ENCODE measurements at regions not wholly inside any gene's neighbourhood (a gene's known extent, or its start where the extent isn't known, plus 50 kb on each side); places are given as distances from the start of the nearest gene placed in this dataset.

DNA sequence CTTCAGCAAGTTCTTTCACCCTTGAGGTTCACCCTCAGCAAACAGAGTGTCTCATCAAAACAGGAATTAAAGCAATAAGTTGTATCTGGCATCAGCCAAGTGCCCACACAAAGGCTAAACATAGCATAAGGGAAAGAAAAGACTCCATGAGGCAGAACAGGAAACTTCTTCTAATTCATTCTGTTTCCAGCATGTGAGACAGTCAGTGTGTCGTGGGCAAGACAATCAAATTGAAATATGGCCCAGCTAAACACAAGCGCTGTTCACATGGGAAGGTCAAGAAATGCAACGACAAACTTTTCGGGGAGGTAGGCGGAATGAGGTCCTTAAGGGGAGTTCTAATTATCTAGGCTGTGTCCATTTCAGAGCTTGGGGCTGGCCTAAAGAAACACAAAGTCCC, 393.4 kb downstream of the HAPSTR1 start:
- DNase-seq (ENCODE audit: low read depth in 1 of 2, low spot score in 1 of 2), result no peak
- no peak overlapping the region for H3K4me3 ChIP-seq (replicated peaks; ENCODE audit: insufficient read depth, low read length)
- H3K27ac ChIP-seq (replicated peaks), result no peak overlapping the region
- TF ChIP-seq POLR2AphosphoS5 (IDR thresholded peaks at IDR 0.05; ENCODE audit: low read depth), result no peak
- no peak for TF ChIP-seq GABPA (IDR thresholded peaks at IDR 0.05; ENCODE audit: low read depth)
- TF ChIP-seq SPI1 (IDR thresholded peaks at IDR 0.05; ENCODE audit: borderline replicate concordance, low read depth), result no peak
- TF ChIP-seq, protein P1, sequence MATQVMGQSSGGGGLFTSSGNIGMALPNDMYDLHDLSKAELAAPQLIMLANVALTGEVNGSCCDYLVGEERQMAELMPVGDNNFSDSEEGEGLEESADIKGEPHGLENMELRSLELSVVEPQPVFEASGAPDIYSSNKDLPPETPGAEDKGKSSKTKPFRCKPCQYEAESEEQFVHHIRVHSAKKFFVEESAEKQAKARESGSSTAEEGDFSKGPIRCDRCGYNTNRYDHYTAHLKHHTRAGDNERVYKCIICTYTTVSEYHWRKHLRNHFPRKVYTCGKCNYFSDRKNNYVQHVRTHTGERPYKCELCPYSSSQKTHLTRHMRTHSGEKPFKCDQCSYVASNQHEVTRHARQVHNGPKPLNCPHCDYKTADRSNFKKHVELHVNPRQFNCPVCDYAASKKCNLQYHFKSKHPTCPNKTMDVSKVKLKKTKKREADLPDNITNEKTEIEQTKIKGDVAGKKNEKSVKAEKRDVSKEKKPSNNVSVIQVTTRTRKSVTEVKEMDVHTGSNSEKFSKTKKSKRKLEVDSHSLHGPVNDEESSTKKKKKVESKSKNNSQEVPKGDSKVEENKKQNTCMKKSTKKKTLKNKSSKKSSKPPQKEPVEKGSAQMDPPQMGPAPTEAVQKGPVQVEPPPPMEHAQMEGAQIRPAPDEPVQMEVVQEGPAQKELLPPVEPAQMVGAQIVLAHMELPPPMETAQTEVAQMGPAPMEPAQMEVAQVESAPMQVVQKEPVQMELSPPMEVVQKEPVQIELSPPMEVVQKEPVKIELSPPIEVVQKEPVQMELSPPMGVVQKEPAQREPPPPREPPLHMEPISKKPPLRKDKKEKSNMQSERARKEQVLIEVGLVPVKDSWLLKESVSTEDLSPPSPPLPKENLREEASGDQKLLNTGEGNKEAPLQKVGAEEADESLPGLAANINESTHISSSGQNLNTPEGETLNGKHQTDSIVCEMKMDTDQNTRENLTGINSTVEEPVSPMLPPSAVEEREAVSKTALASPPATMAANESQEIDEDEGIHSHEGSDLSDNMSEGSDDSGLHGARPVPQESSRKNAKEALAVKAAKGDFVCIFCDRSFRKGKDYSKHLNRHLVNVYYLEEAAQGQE (IDR thresholded peaks at IDR 0.05; ENCODE audit: insufficient replicate concordance, low read depth), result no peak
- no peak for TF ChIP-seq CTCF (IDR thresholded peaks at IDR 0.05; ENCODE audit: insufficient read depth, low read length)
- peaks cover 2% of the 10 kb centered on the region for H3K27me3 ChIP-seq (ENCODE audit: insufficient read depth, poor library complexity, severe bottlenecking)

DNA sequence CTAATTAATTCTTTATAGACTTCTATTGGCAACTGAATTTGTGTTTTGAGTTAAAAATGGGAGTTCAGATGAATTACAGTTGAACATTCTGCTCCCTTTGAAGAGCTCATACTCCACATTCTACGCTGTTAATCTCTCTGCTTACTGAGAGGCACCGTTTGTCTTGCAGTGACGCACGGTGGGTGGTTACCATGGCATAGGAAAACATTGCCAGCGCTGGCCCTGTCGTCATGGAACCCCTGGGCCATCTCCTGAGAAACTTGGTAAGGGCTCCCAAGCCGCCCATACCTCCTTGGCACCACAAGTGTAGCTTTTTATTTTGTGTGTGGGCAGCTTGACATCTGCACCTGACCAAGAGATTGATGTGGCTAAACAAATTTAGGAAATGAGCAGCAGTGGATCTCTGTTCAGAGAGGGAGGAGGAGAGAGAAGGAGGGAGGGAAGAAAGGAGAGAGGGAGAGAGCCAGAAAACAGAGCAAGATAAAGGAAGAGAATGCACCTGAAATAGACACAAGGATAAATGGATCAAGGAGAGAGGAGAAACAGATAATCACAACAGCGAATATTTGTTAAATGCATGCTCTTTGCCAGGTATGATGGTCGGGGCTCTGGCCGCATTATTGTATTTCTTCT, 398.5 kb downstream of the HAPSTR1 start:
- H3K27ac ChIP-seq (replicated peaks), result no peak overlapping the region
- no peak for TF ChIP-seq GABPA (IDR thresholded peaks at IDR 0.05; ENCODE audit: low read depth)
- H3K27me3 ChIP-seq (ENCODE audit: insufficient read depth, poor library complexity, severe bottlenecking), result no peaks in the 10 kb centered on the region
- no peak for DNase-seq (ENCODE audit: low read depth in 1 of 2, low spot score in 1 of 2)
- no peak overlapping the region for H3K4me3 ChIP-seq (replicated peaks; ENCODE audit: insufficient read depth, low read length)

DNA sequence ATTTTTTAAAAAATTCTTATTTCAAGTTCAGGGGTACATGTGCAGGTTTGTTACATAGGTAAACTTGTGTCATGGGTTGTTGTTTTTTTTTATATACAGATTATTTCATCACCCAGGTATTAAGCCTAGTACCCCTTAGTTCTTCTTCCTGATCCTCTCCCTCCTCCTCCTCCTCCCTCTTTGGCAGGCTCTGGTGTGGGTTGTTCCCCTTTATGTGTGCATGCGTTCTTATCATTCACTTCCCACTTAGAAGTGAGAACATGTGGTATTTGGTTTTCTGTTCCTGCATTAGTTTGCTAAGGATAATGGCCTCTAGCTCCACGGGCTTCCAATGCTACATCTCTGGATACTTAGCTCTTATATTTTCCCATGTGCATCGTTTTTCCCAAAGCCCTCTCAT, 404.4 kb downstream of the HAPSTR1 start:
- no peak for TF ChIP-seq POLR2AphosphoS5 (IDR thresholded peaks at IDR 0.05; ENCODE audit: low read depth)
- no peak for TF ChIP-seq CTCF (IDR thresholded peaks at IDR 0.05; ENCODE audit: insufficient read depth, low read length)
- no peak for TF ChIP-seq SPI1 (IDR thresholded peaks at IDR 0.05; ENCODE audit: borderline replicate concordance, low read depth)
- no peak for TF ChIP-seq GABPA (IDR thresholded peaks at IDR 0.05; ENCODE audit: low read depth)
- TF ChIP-seq, protein P1 (IDR thresholded peaks at IDR 0.05; ENCODE audit: insufficient replicate concordance, low read depth), result no peak
- no peak for DNase-seq (ENCODE audit: low read depth in 1 of 2, low spot score in 1 of 2)
- Histone ChIP-seq H3K27ac (replicated peaks) (no peak overlapping the region), H3K27me3 (ENCODE audit: insufficient read depth, poor library complexity, severe bottlenecking) (no peaks in the 10 kb centered on the region), H3K4me3 (replicated peaks; ENCODE audit: insufficient read depth, low read length) (no peak overlapping the region)

DNA sequence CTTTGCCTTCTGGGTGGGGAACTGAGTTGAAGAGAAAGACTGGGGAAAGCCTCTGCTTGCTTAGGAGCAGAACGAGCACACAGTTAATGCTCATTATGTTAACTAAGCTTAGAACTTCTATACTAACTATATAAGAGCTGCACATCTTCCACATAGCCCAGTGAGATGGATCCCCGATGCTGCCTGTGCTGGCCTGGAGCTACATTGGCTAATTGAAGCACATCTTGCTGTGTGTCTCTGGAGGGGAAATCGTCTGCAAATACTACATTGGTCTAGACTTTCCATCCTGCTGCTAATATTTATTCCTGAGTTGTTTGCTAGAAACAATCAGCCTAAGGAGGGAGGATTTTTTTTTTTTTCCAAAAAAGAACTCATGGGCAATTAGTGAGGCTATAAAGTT, 406.3 kb downstream of the HAPSTR1 start:
- no peak for DNase-seq (ENCODE audit: low read depth in 1 of 2, low spot score in 1 of 2)
- H3K27ac ChIP-seq (replicated peaks), result no peak overlapping the region
- TF ChIP-seq GABPA (IDR thresholded peaks at IDR 0.05; ENCODE audit: low read depth) (no peak), CTCF (IDR thresholded peaks at IDR 0.05; ENCODE audit: insufficient read depth, low read length) (no peak), POLR2AphosphoS5 (IDR thresholded peaks at IDR 0.05; ENCODE audit: low read depth) (no peak), SPI1 (IDR thresholded peaks at IDR 0.05; ENCODE audit: borderline replicate concordance, low read depth) (no peak)
- TF ChIP-seq, protein P1 (IDR thresholded peaks at IDR 0.05; ENCODE audit: insufficient replicate concordance, low read depth), result no peak
- H3K4me3 ChIP-seq (replicated peaks; ENCODE audit: insufficient read depth, low read length), result no peak overlapping the region
- H3K27me3 ChIP-seq (ENCODE audit: insufficient read depth, poor library complexity, severe bottlenecking), result no peaks in the 10 kb centered on the region
